ENCODE measurements at regions not wholly inside any gene's neighbourhood (a gene's known extent, or its start where the extent isn't known, plus 50 kb on each side); places are given as distances from the start of the nearest gene placed in this dataset.
"Not testable (repeated sequence)": the region's sequence is repeated elsewhere in the genome, so short reads cannot be mapped to it uniquely, and the experiment has no call there.

DNA sequence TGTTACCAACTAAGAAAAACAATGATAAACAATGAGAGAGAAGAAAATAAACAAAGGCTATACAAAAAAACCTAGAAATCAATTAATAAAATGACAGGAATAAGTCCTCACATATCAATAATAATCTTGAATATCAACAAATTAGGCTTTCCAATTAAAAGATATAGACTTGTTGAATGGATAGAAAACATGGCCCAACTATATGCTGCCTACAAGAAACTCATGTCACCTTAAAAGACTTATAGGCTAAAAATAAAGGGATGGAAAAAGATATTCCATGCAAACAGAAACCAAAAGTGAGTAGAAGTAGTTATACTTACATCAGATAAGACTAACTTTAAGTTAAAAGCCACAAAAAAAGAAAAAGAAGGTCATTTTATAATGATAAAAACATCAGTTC lies 183.9 kb downstream of the MYRFL start:
- Mint-ChIP-seq H3K27me3 (no peaks in the 10 kb centered on the region), H3K4me3 (no peak overlapping the region), H3K4me1 (ENCODE audit: low read depth) (no peaks in the 10 kb centered on the region), H3K27ac (no peak overlapping the region), H3K9me3 (peaks cover 64% of the 10 kb centered on the region), H3K36me3 (ENCODE audit: low read depth) (no peaks in the 10 kb centered on the region)
- intact Hi-C loops (cut with micrococcal nuclease), result no loop called here

DNA sequence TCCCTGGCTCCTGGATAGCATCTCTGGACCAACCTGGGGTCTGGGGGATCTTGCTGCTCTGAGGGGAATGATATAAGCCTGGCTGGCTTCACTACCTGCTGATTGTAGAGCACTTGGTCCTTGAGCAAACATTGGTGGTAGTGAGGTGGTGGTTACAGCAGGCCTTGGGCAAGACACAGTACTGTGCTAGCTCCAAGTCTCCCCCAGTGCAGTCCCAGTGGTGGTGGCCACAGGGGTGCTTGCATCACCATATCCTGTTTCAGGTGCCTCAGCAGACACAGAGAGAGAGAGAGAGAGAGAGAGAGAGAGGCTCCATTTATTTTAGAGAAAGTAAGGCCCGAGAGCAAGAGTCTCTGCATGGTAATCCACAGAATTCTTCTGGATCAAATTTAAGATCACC lies 186.3 kb downstream of the MYRFL start:
- Mint-ChIP-seq H3K9me3 (peaks cover 63% of the 10 kb centered on the region), H3K4me3 (no peak overlapping the region), H3K27ac (no peak overlapping the region), H3K27me3 (no peaks in the 10 kb centered on the region), H3K4me1 (ENCODE audit: low read depth) (no peaks in the 10 kb centered on the region), H3K36me3 (ENCODE audit: low read depth) (no peaks in the 10 kb centered on the region)
- intact Hi-C loops (cut with micrococcal nuclease), result no loop called here

DNA sequence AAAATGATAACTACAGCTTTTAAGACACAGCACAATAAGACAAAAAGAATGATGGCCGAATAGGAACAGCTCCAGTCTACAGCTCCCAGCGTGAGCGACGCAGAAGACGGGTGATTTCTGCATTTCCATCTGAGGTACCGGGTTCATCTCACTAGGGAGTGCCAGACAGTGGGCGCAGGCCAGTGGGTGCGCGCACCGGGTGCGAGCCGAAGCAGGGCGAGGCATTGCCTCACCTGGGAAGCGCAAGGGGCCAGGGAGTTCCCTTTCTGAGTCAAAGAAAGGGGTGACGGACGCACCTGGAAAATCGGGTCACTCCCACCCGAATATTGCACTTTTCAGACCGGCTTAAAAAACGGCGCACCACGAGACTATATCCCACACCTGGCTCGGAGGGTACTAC lies 188.0 kb downstream of the MYRFL start:
- H3K27me3 Mint-ChIP-seq; intact Hi-C loops (cut with micrococcal nuclease); H3K36me3 Mint-ChIP-seq (ENCODE audit: low read depth); H3K4me1 Mint-ChIP-seq (ENCODE audit: low read depth); H3K4me3 Mint-ChIP-seq; H3K27ac Mint-ChIP-seq: not testable (repeated sequence)
- peaks cover 49% of the 10 kb centered on the region for H3K9me3 Mint-ChIP-seq

DNA sequence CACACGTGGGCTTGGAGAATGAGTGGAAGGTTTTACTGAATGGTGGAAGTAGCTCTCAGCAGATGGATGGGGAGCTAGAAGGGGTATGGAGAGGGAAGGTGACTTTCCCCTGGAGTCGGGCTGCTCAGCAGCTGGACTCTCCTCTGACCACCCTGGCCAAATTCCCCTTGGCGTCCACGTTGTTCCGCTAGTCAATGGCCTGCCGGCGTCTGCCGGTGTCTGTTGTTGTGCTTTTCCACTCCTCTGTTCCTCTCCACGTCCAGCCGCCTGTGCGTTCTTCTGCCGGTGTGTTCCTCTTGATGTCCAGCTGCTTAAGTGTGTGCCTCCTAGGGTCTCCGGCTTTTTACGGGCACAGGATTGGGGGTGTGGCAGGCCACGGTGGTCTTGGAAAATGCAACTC lies 203.5 kb downstream of the MYRFL start:
- Mint-ChIP-seq H3K4me1 (ENCODE audit: low read depth) (no peaks in the 10 kb centered on the region), H3K36me3 (ENCODE audit: low read depth) (no peaks in the 10 kb centered on the region), H3K4me3 (no peak overlapping the region), H3K27ac (no peak overlapping the region), H3K9me3 (no peaks in the 10 kb centered on the region), H3K27me3 (peaks cover 4% of the 10 kb centered on the region)
- intact Hi-C loops (cut with micrococcal nuclease), result no loop called here

- Mint-ChIP-seq H3K4me1 (ENCODE audit: low read depth) (no peaks in the 10 kb centered on the region), H3K36me3 (ENCODE audit: low read depth) (no peaks in the 10 kb centered on the region), H3K27me3 (peaks cover 4% of the 10 kb centered on the region), H3K4me3 (no peak overlapping the region), H3K9me3 (no peaks in the 10 kb centered on the region), H3K27ac (no peak overlapping the region)
- intact Hi-C loops (cut with micrococcal nuclease), result no loop called here
Measured at GRCh38 chr12:70028918-70029317, 203.9 kb downstream of the MYRFL start.

DNA sequence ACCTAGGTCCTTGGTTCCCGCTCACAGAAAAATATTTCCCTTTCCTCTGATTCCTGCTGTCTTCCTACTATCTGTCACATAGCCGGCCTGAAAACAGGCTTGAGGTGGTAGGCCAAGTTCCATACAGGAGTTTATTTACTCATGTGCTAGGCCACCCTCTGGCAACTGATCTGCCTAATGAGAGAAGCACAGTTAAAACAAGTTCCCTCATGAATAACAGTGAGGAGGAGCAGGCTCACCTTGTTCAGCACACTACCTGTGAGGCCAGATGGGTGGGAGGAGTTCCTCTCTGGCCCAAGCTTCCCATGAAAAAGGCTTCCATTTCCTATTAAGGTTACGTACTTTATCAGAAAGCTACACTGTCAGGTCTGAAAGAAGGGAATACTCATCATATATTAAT lies 206.0 kb downstream of the MYRFL start:
- Mint-ChIP-seq H3K27me3 (peaks cover 8% of the 10 kb centered on the region), H3K4me1 (ENCODE audit: low read depth) (no peaks in the 10 kb centered on the region), H3K36me3 (ENCODE audit: low read depth) (no peaks in the 10 kb centered on the region), H3K27ac (no peak overlapping the region), H3K9me3 (no peaks in the 10 kb centered on the region), H3K4me3 (no peak overlapping the region)
- intact Hi-C loops (cut with micrococcal nuclease), result no loop called here

- Mint-ChIP-seq H3K4me3 (no peak overlapping the region), H3K9me3 (no peaks in the 10 kb centered on the region), H3K36me3 (ENCODE audit: low read depth) (no peaks in the 10 kb centered on the region), H3K27ac (no peak overlapping the region), H3K27me3 (peaks cover 8% of the 10 kb centered on the region), H3K4me1 (ENCODE audit: low read depth) (no peaks in the 10 kb centered on the region)
- intact Hi-C loops (cut with micrococcal nuclease), result no loop called here
Measured at GRCh38 chr12:70032076-70032475, 207.0 kb downstream of the MYRFL start.

DNA sequence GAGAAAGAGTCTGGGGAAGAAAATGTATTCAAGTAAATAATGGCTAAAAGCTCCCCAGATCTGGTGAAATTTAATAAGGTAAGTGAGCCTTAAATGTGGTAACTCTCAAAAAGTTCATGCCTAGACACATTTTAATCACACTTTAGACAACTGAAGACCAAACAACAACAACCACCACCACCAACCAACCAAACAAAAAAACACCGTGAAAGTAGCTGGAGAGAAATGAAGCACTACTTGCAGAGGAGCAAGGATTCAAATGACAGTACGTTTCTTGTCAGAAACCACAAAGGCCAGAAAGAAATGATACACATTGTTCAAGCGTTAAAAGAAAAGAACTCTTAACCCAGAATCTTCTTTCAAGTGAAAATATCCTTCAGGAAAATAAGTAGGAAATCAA lies 208.3 kb downstream of the MYRFL start:
- no peaks in the 10 kb centered on the region for H3K4me1 Mint-ChIP-seq (ENCODE audit: low read depth)
- no peaks in the 10 kb centered on the region for H3K9me3 Mint-ChIP-seq
- intact Hi-C loops (cut with micrococcal nuclease), result no loop called here
- H3K36me3 Mint-ChIP-seq (ENCODE audit: low read depth), result no peaks in the 10 kb centered on the region
- H3K27ac Mint-ChIP-seq, result no peak overlapping the region
- H3K4me3 Mint-ChIP-seq, result no peak overlapping the region
- H3K27me3 Mint-ChIP-seq, result peaks cover 8% of the 10 kb centered on the region

DNA sequence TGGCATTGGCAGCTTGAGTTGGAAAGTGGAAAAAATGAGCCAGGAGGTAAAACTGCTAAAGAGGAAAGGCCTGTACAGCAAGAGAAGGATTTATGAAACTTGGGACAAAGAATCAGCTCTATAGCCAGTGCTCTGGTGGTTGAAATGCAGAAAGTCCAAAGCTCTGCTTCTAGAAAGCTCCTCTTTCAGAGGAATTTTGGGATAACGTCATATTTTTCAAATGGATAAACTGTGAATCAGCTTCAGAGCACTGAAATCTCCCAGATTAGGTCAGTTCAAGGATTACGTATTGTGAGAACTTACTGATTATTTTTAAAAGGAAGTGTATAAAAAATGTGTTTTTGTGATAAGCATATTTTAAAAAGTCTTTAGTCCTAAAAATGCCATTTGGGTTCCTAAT lies 203.1 kb upstream of the CNOT2 start:
- Mint-ChIP-seq H3K9me3 (no peaks in the 10 kb centered on the region), H3K36me3 (ENCODE audit: low read depth) (no peaks in the 10 kb centered on the region), H3K27ac (no peak overlapping the region), H3K4me1 (ENCODE audit: low read depth) (no peaks in the 10 kb centered on the region), H3K27me3 (no peaks in the 10 kb centered on the region), H3K4me3 (no peak overlapping the region)
- intact Hi-C loops (cut with micrococcal nuclease), result no loop called here

GRCh38 chr12:70042675-70043074 lies 200.6 kb upstream of the CNOT2 start:
- no peaks in the 10 kb centered on the region for H3K9me3 Mint-ChIP-seq
- no peaks in the 10 kb centered on the region for H3K4me1 Mint-ChIP-seq (ENCODE audit: low read depth)
- H3K4me3 Mint-ChIP-seq, result no peak overlapping the region
- intact Hi-C loops (cut with micrococcal nuclease), result no loop called here
- H3K27me3 Mint-ChIP-seq, result no peaks in the 10 kb centered on the region
- no peaks in the 10 kb centered on the region for H3K36me3 Mint-ChIP-seq (ENCODE audit: low read depth)
- H3K27ac Mint-ChIP-seq, result no peak overlapping the region

- Mint-ChIP-seq H3K27ac (no peak overlapping the region), H3K4me1 (ENCODE audit: low read depth) (no peaks in the 10 kb centered on the region), H3K36me3 (ENCODE audit: low read depth) (no peaks in the 10 kb centered on the region), H3K4me3 (no peak overlapping the region), H3K9me3 (no peaks in the 10 kb centered on the region), H3K27me3 (no peaks in the 10 kb centered on the region)
- intact Hi-C loops (cut with micrococcal nuclease), result no loop called here
Measured at GRCh38 chr12:70043490-70044138, 199.6 kb upstream of the CNOT2 start.

GRCh38 chr12:70044167-70044566 lies 199.1 kb upstream of the CNOT2 start:
- no peaks in the 10 kb centered on the region for H3K4me1 Mint-ChIP-seq (ENCODE audit: low read depth)
- no peaks in the 10 kb centered on the region for H3K9me3 Mint-ChIP-seq
- H3K36me3 Mint-ChIP-seq (ENCODE audit: low read depth), result no peaks in the 10 kb centered on the region
- intact Hi-C loops (cut with micrococcal nuclease), result no loop called here
- H3K27me3 Mint-ChIP-seq, result no peaks in the 10 kb centered on the region
- no peak overlapping the region for H3K4me3 Mint-ChIP-seq
- H3K27ac Mint-ChIP-seq, result no peak overlapping the region

DNA sequence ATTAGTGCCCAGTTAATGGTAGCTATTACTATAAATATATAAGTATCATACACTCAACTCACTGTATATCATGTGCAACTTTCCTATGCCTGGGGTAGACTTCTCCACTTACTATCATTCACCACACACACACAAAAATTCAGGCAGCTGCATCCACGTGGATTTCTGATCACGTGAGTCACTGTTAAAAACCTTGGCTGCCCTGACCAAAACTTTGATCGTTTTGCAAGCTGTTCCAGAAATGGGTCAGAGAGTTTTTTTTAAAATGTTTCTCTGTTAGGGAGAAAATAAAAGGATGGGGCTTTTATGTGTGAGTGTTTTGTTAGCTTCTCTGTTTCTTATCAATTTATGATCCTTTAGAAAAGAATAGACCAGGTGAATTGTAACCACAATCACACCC lies 198.2 kb upstream of the CNOT2 start:
- H3K27ac Mint-ChIP-seq, result no peak overlapping the region
- no peaks in the 10 kb centered on the region for H3K36me3 Mint-ChIP-seq (ENCODE audit: low read depth)
- intact Hi-C loops (cut with micrococcal nuclease), result no loop called here
- no peak overlapping the region for H3K4me3 Mint-ChIP-seq
- peaks cover 5% of the 10 kb centered on the region for H3K4me1 Mint-ChIP-seq (ENCODE audit: low read depth)
- H3K9me3 Mint-ChIP-seq, result no peaks in the 10 kb centered on the region
- no peaks in the 10 kb centered on the region for H3K27me3 Mint-ChIP-seq

DNA sequence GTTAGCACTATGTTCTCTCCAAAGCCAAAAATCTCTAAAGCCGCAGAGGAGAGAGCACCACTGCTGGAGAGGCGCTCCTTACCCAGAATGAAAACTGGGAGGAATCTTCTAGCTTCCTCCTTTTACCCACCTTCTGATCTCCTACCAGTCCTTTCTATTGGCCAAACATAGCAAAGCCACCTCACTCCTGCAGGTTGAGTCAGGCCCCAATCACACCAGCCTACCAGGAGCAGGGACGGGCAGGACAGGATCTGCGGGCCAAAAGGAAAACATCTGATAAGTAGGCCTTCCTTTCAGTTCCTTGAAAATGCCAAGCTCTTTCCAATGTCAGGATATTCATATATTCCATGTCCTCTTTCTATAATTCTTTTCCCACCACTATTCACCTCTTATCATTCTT lies 197.7 kb upstream of the CNOT2 start:
- Mint-ChIP-seq H3K4me1 (ENCODE audit: low read depth) (peaks cover 10% of the 10 kb centered on the region), H3K4me3 (no peak overlapping the region), H3K27ac (no peak overlapping the region), H3K27me3 (no peaks in the 10 kb centered on the region), H3K9me3 (no peaks in the 10 kb centered on the region), H3K36me3 (ENCODE audit: low read depth) (no peaks in the 10 kb centered on the region)
- intact Hi-C loops (cut with micrococcal nuclease), result no loop called here

GRCh38 chr12:70048521-70049250 lies 194.5 kb upstream of the CNOT2 start:
- Mint-ChIP-seq H3K9me3 (no peaks in the 10 kb centered on the region), H3K36me3 (ENCODE audit: low read depth) (no peaks in the 10 kb centered on the region), H3K4me1 (ENCODE audit: low read depth) (peaks cover 34% of the 10 kb centered on the region), H3K4me3 (no peak overlapping the region), H3K27me3 (no peaks in the 10 kb centered on the region), H3K27ac (no peak overlapping the region)
- intact Hi-C loops (cut with micrococcal nuclease), result no loop called here

Data from dendritic cell treated with granulocyte-macrophage colony-stimulating factor and Interleukin-4, amounts not matched to agents 40 ng/mL and 50 ng/mL, for 4 days (primary cell).